ENCODE measurements at regions not wholly inside any gene's neighbourhood (a gene's known extent, or its start where the extent isn't known, plus 50 kb on each side); places are given as distances from the start of the nearest gene placed in this dataset.

DNA sequence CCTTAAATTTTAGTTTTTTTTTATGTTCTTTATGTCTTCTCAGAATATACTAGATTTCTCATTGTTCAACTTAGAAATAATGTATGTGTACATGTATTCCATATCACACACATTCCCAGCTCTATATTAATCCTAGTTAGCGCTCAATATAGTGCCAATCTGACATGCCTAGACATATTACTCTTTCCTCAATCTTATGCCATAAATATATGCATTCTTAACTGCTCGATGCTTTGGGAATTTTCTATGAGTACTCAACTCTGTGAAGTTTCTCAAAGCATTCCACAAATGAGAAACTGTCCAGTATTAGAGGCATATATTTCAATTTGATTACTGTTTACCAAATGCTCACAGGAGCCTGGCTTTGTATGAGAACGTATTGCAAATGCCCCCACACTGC is 231.2 kb upstream of the VEGFC start:
- Histone ChIP-seq H3K4me3 (ENCODE audit: low read length) (no peak overlapping the region), H3K27me3 (ENCODE audit: control insufficient read depth in 1 of 2, insufficient read depth in 2 of 2, low read length in 2 of 2) (no peaks in the 10 kb centered on the region), H3K27ac (ENCODE audit: low read depth in 1 of 2, low read length in 2 of 2) (no peak overlapping the region), H3K9me3 (ENCODE audit: control insufficient read depth in 1 of 2, insufficient read depth in 1 of 2, low read length in 2 of 2) (no peaks in the 10 kb centered on the region), H3K4me1 (ENCODE audit: insufficient read depth, low read length) (no peaks in the 10 kb centered on the region), H3K36me3 (ENCODE audit: insufficient read depth, low read length) (no peaks in the 10 kb centered on the region)
- Mint-ChIP-seq H3K4me1 (ENCODE audit: low read depth) (no peaks in the 10 kb centered on the region), H3K27me3 (no peaks in the 10 kb centered on the region), H3K4me3 (no peak overlapping the region), H3K27ac (no peak overlapping the region), H3K36me3 (ENCODE audit: low read depth) (no peaks in the 10 kb centered on the region), H3K9me3 (peaks cover 10% of the 10 kb centered on the region)
- CTCF ChIA-PET: no interaction called here
- ATAC-seq (ENCODE audit: poor library complexity) (no peak), DNase-seq (no peak)
- TF ChIP-seq, protein P1, sequence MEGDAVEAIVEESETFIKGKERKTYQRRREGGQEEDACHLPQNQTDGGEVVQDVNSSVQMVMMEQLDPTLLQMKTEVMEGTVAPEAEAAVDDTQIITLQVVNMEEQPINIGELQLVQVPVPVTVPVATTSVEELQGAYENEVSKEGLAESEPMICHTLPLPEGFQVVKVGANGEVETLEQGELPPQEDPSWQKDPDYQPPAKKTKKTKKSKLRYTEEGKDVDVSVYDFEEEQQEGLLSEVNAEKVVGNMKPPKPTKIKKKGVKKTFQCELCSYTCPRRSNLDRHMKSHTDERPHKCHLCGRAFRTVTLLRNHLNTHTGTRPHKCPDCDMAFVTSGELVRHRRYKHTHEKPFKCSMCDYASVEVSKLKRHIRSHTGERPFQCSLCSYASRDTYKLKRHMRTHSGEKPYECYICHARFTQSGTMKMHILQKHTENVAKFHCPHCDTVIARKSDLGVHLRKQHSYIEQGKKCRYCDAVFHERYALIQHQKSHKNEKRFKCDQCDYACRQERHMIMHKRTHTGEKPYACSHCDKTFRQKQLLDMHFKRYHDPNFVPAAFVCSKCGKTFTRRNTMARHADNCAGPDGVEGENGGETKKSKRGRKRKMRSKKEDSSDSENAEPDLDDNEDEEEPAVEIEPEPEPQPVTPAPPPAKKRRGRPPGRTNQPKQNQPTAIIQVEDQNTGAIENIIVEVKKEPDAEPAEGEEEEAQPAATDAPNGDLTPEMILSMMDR (IDR thresholded peaks at IDR 0.05): no peak
- intact Hi-C loops (cut with DNase I, micrococcal nuclease): no loop called here
- POLR2A ChIA-PET: no interaction called here

DNA sequence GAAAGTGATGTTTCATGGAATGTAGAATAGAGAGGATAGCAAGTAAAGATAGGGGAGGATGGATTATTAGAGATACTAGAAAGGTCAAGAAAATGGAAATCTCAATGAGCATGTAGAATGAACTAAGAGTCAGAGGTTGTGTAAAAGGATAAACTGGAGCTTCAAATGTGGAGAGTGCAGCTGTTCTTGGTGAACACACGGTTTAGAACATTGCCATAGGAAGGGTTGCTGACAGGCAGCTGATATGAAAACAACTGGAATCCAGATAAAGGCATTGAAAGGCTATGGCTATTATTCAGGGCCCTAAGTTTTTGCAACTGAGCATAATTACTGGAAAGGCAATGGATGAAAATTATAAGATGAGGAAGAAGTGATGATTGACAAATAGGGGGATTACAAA is 239.6 kb upstream of the VEGFC start:
- Histone ChIP-seq H3K9me3 (ENCODE audit: control insufficient read depth in 1 of 2, insufficient read depth in 1 of 2, low read length in 2 of 2) (no peaks in the 10 kb centered on the region), H3K27me3 (ENCODE audit: control insufficient read depth in 1 of 2, insufficient read depth in 2 of 2, low read length in 2 of 2) (no peaks in the 10 kb centered on the region), H3K4me1 (ENCODE audit: insufficient read depth, low read length) (no peaks in the 10 kb centered on the region), H3K36me3 (ENCODE audit: insufficient read depth, low read length) (no peaks in the 10 kb centered on the region), H3K27ac (ENCODE audit: low read depth in 1 of 2, low read length in 2 of 2) (no peak overlapping the region), H3K4me3 (ENCODE audit: low read length) (no peak overlapping the region)
- intact Hi-C loops (cut with DNase I, micrococcal nuclease): no loop called here
- no peaks in the 10 kb centered on the region for H3K4me1 Mint-ChIP-seq (ENCODE audit: low read depth)
- ATAC-seq (ENCODE audit: poor library complexity) (no peak), DNase-seq (no peak)
- no peaks in the 10 kb centered on the region for H3K9me3 Mint-ChIP-seq
- ChIA-PET POLR2A (no interaction called here), CTCF (no interaction called here)
- H3K4me3 Mint-ChIP-seq: no peak overlapping the region
- no peak overlapping the region for H3K27ac Mint-ChIP-seq
- TF ChIP-seq, protein P1 (IDR thresholded peaks at IDR 0.05): no peak
- no peaks in the 10 kb centered on the region for H3K27me3 Mint-ChIP-seq
- no peaks in the 10 kb centered on the region for H3K36me3 Mint-ChIP-seq (ENCODE audit: low read depth)

GRCh38 chr4:177033135-177033534 is 240.4 kb upstream of the VEGFC start:
- no peak overlapping the region for H3K27ac Mint-ChIP-seq
- no peaks in the 10 kb centered on the region for H3K36me3 ChIP-seq (ENCODE audit: insufficient read depth, low read length)
- ChIA-PET CTCF (interaction anchor here (0.5 kb wide), 1 partner anchor 1699 kb away, joined by 3 read pairs; no protein-coding TSS in a partner anchor), POLR2A (no interaction called here)
- H3K27ac ChIP-seq (ENCODE audit: low read depth in 1 of 2, low read length in 2 of 2): no peak overlapping the region
- ATAC-seq (ENCODE audit: poor library complexity) (no peak), DNase-seq (no peak)
- H3K4me1 Mint-ChIP-seq (ENCODE audit: low read depth): no peaks in the 10 kb centered on the region
- TF ChIP-seq, protein P1 (IDR thresholded peaks at IDR 0.05): no peak
- no peaks in the 10 kb centered on the region for H3K27me3 ChIP-seq (ENCODE audit: control insufficient read depth in 1 of 2, insufficient read depth in 2 of 2, low read length in 2 of 2)
- no peaks in the 10 kb centered on the region for H3K9me3 Mint-ChIP-seq
- H3K36me3 Mint-ChIP-seq (ENCODE audit: low read depth): no peaks in the 10 kb centered on the region
- no peak overlapping the region for H3K4me3 Mint-ChIP-seq
- H3K9me3 ChIP-seq (ENCODE audit: control insufficient read depth in 1 of 2, insufficient read depth in 1 of 2, low read length in 2 of 2): no peaks in the 10 kb centered on the region
- no peak overlapping the region for H3K4me3 ChIP-seq (ENCODE audit: low read length)
- no peaks in the 10 kb centered on the region for H3K27me3 Mint-ChIP-seq
- no peaks in the 10 kb centered on the region for H3K4me1 ChIP-seq (ENCODE audit: insufficient read depth, low read length)
- intact Hi-C loops (cut with DNase I, micrococcal nuclease): no loop called here

Data from CD4-positive, alpha-beta T cell (primary cell).